Heart right ventricle (tissue), 16 donors: ENCODE measurements at regions not wholly inside any gene's neighbourhood (a gene's known extent, or its start where the extent isn't known, plus 50 kb on each side); places are given as distances from the start of the nearest gene placed in this dataset.
"Not testable (repeated sequence)": the region's sequence is repeated elsewhere in the genome, so short reads cannot be mapped to it uniquely, and the experiment has no call there.

Source experiments
- ATAC-seq, 8 donors: fragments of 200-7000 bp; cut with Tn5 transposase; one replicate each; pipeline ENCODE4 v1.9.1; 2020; ENCODE audit warnings: mild to moderate bottlenecking in 8 of 8, moderate library complexity in 8 of 8, moderate number of reproducible peaks in 1 of 8
- DNase-seq, 2 donors: peaks; one replicate each; pipeline ENCODE4 v3.0.0-alpha.2; 2020
- H3K27ac ChIP-seq, 10 donors: fragments of 200-600 bp; sonication (generic) in 2 of 10; one replicate each; pipeline versions ENCODE4 v1.5.0 to v1.8.0; 2020 to 2022; ENCODE audit warnings: mild to moderate bottlenecking in 3 of 10
- H3K27me3 ChIP-seq, 7 donors: fragments of 200-600 bp; one replicate each; pipeline ENCODE4 v1.8.0; 2021 to 2022; ENCODE audit warnings: mild to moderate bottlenecking in 2 of 7
- H3K36me3 ChIP-seq, 9 donors: fragments of 200-600 bp; sonication (generic) in 1 of 9; one replicate each; pipeline versions ENCODE4 v1.5.0 to v1.8.0; 2020 to 2022; ENCODE audit warnings: mild to moderate bottlenecking in 2 of 9
- H3K4me1 ChIP-seq, 9 donors: fragments of 200-600 bp; sonication (generic) in 1 of 9; one replicate each; pipeline versions ENCODE4 v1.5.0 to v1.8.0; 2020 to 2022; ENCODE audit warnings: mild to moderate bottlenecking in 4 of 9
- H3K4me3 ChIP-seq, 10 donors: fragments of 200-600 bp; sonication (generic) in 2 of 10; one replicate each; pipeline versions ENCODE4 v1.5.0 to v1.8.0; 2020 to 2022; ENCODE audit warnings: mild to moderate bottlenecking in 7 of 10, moderate library complexity in 2 of 10
- H3K9me3 ChIP-seq, 11 donors: fragments of 200-600 bp in 10 of 11; sonication (generic) in 2 of 11; one replicate each; pipeline versions ENCODE4 v1.5.0 to v1.8.0; 2013 to 2022; ENCODE audit warnings: mild to moderate bottlenecking in 2 of 11, control low read depth in 1 of 11, moderate library complexity in 1 of 11
- WGBS, 2 donors: extraction: QIAGEN DNeasy Blood & Tissue Kit; methylation state at CpG; one replicate each; pipeline ENCODE4 v1.1.7; 2013; ENCODE audit warnings: inconsistent platforms in 1 of 2; 5-methylcytosine and 5-hydroxymethylcytosine counted together
- intact Hi-C, 10 donors: fragments of 100-400 bp; cut with DNase I; formaldehyde crosslinking; loops; one replicate each; pipeline versions ENCODE4 v1.11.1 to v1.14.2; 2022
- TF ChIP-seq, protein P1 (sequence below), 9 donors: fragments of 200-600 bp; sonication (generic) in 2 of 9; IDR thresholded peaks; one replicate each; pipeline versions ENCODE4 v1.5.0 to v1.8.0; 2021 to 2022; ENCODE audit warnings: antibody characterized with exemption in 9 of 9, mild to moderate bottlenecking in 5 of 9, moderate library complexity in 1 of 9
- donor health status: Arrhythmogenic right ventricular cardiomyopathy.
- donor health status: ischemic (EF 13 %, LVEDD 7.1; RV severe dilation, severe dysfunction).
- donor health status: healthy with polysubstance abuse.
- donor health status: DM: no; HTN: yes; CAD: no.
- donor health status: DM: no; HTN: no; CAD: no.
- donor health status: ischemic (EF 25% LVEDD 6.9; RV normal size, moderate dysfunction).
- donor health status: ischemic (EF 25% LVEDD 5.7; RV mildly dilated, moderate dysfunction).
- donor health status: healthy.
- donor health status: DM: yes; HTN: yes; CAD: no.
- donor health status: Ischemic cardiomyopathy.
- donor health status: ischemic (EF 35%, LVEDD 5.7; RV mildly dilated, moderate dysfunction).
- donor health status: nonischemic (EF 11% LVEDD 7.7; RV severe dilation, severe dysfunction).
- donor health status: DM: yes; HTN: yes; CAD: no.
- donor health status: PGD.
- donor health status: ischemic (EF 29% LVEDD 5.4; RV normal size, mild dysfunction).
- donor health status: nonischemic (EF 23%, LVEDD 6.1; RV moderate dilation, normal function).

DNA sequence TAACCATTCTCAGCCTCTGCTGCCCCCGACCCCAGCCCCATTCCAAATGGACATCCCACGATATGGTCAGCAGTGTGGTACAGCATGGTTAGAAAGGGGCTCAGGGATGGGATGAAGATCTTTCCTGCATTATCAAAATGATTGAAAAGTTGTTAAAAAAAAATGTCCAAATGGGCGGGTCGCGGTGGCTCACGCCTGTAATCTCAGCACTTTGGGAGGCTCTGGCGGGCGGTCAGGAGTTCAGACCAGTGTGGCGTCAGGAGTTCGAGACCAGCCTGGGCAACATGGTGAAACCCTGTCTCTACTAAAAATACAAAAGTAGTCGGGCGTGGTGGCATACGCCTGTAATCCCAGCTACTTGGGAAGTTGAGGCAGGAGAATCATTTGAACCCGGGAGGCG is 54.3 kb upstream of the ZNF254 start:
- H3K9me3 ChIP-seq, result no peaks in the 10 kb centered on the region
- TF ChIP-seq, protein P1, sequence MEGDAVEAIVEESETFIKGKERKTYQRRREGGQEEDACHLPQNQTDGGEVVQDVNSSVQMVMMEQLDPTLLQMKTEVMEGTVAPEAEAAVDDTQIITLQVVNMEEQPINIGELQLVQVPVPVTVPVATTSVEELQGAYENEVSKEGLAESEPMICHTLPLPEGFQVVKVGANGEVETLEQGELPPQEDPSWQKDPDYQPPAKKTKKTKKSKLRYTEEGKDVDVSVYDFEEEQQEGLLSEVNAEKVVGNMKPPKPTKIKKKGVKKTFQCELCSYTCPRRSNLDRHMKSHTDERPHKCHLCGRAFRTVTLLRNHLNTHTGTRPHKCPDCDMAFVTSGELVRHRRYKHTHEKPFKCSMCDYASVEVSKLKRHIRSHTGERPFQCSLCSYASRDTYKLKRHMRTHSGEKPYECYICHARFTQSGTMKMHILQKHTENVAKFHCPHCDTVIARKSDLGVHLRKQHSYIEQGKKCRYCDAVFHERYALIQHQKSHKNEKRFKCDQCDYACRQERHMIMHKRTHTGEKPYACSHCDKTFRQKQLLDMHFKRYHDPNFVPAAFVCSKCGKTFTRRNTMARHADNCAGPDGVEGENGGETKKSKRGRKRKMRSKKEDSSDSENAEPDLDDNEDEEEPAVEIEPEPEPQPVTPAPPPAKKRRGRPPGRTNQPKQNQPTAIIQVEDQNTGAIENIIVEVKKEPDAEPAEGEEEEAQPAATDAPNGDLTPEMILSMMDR (IDR thresholded peaks at IDR 0.05), result no peak
- intact Hi-C loops, result loop anchor here in 3 of 10 donors (5.0 to 10.0 kb wide), 4 partner anchors 55 to 638 kb away; partner anchors contain the start of genes ZNF254 (in 1 of the 3), ZNF675 (in 1 of the 3) and ZNF91 (in 1 of the 3)
- H3K36me3 ChIP-seq, result peaks cover 0 to 19% (median 10%) of the 10 kb centered on the region in 9 donors
- WGBS, 2 donors, result 81 to 82% methylated on average over 15 of the region's 15 CpGs
- H3K4me3 ChIP-seq, result peak overlapping the region; percentile 67 to 93 (median 82)
- H3K4me1 ChIP-seq, result peaks cover 4 to 39% (median 29%) of the 10 kb centered on the region in 9 donors
- DNase-seq, result no peak
- H3K27ac ChIP-seq, result peak overlapping the region in 9 of 10 donors; percentile 4 to 96 (median 92)
- ATAC-seq, result no peak
- no peaks in the 10 kb centered on the region for H3K27me3 ChIP-seq

- Histone ChIP-seq H3K4me1 (peaks cover 4 to 43% (median 29%) of the 10 kb centered on the region in 9 donors), H3K36me3 (peaks cover 0 to 27% (median 10%) of the 10 kb centered on the region in 9 donors), H3K27ac (peak overlapping the region; percentile 84 to 96 (median 92)), H3K9me3 (no peaks in the 10 kb centered on the region), H3K4me3 (peak overlapping the region; percentile 67 to 93 (median 82)), H3K27me3 (no peaks in the 10 kb centered on the region)
- intact Hi-C loops, result loop anchor here in 3 of 10 donors (5.0 to 10.0 kb wide), 4 partner anchors 54 to 639 kb away; partner anchors contain the start of genes ZNF254 (in 1 of the 3), ZNF675 (in 1 of the 3) and ZNF91 (in 1 of the 3)
- ATAC-seq, result peak; percentile 98 to 99 (median 99)
- peak; percentile 87 to 90 for DNase-seq
- WGBS, 2 donors, result 0% methylated on average over 41 of the region's 41 CpGs
- TF ChIP-seq, protein P1 (IDR thresholded peaks at IDR 0.05), result peak in 2 of 9 donors; percentile 15 to 24
Measured at GRCh38 chr19:24033301-24033962, 53.6 kb upstream of the ZNF254 start.

DNA sequence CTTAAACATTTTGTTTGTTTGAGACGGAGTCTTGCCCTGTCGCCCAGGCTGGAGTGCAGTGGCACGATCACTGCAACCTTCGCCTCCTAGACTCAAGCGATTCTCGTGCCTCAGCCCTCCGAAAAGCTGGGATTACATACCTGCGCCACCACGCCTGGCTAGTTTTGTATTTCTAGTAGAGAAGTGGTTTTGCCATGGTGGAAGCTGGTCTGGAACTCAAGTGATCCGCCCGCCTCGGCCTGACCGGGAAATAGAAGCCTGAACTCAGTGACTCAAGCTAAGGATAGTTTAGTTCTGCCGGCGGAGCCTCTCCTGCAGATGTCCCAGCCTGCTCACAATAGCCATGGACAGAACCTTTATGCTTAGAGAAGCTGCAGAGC is 53.0 kb upstream of the ZNF254 start:
- WGBS, 2 donors, result 0 to 1% methylated on average over 15 of the region's 15 CpGs
- Histone ChIP-seq H3K4me3 (peak overlapping the region; percentile 67 to 93 (median 82)), H3K27me3 (no peaks in the 10 kb centered on the region), H3K36me3 (peaks cover 0 to 32% (median 10%) of the 10 kb centered on the region in 9 donors), H3K9me3 (no peaks in the 10 kb centered on the region), H3K4me1 (peaks cover 4 to 43% (median 29%) of the 10 kb centered on the region in 9 donors), H3K27ac (peak overlapping the region; percentile 84 to 96 (median 92))
- peak; percentile 21 to 35 for DNase-seq
- ATAC-seq, result peak; percentile 45 to 83 (median 70)
- intact Hi-C loops, result loop anchor here in 3 of 10 donors (5.0 to 10.0 kb wide), 4 partner anchors 53 to 639 kb away; partner anchors contain the start of genes ZNF254 (in 1 of the 3), ZNF675 (in 1 of the 3) and ZNF91 (in 1 of the 3)
- TF ChIP-seq, protein P1 (IDR thresholded peaks at IDR 0.05), result peak in 1 of 9 donors; percentile 1

GRCh38 chr19:24035261-24035880 is 51.6 kb upstream of the ZNF254 start:
- Histone ChIP-seq H3K4me3 (peak overlapping the region in 7 of 10 donors; percentile 9 to 93 (median 75)), H3K27ac (peak overlapping the region in 1 of 10 donors; percentile 90), H3K36me3 (peaks cover 0 to 46% (median 10%) of the 10 kb centered on the region in 9 donors), H3K4me1 (peaks cover 4 to 43% (median 29%) of the 10 kb centered on the region in 9 donors)
- ATAC-seq, DNase-seq, H3K9me3 ChIP-seq, H3K27me3 ChIP-seq: not testable (repeated sequence)
- intact Hi-C loops, result loop anchor here in 2 of 10 donors (10.0 kb wide), 3 partner anchors 271 to 641 kb away; partner anchors contain the start of genes ZNF675 (in 1 of the 2) and ZNF91 (in 1 of the 2)
- 85 to 91% methylated on average over 12 of the region's 12 CpGs for WGBS, 2 donors
